H1 (cell line): ENCODE measurements at regions not wholly inside any gene's neighbourhood (a gene's known extent, or its start where the extent isn't known, plus 50 kb on each side); places are given as distances from the start of the nearest gene placed in this dataset.

Source experiments
- ASH2L ChIP-seq: fragments of 200-600, 300-600 bp; sonication (generic); IDR thresholded peaks from one replicate; pipeline ENCODE4 v1.7.1; 2017; ENCODE audit warnings: low read length
- CBX5 ChIP-seq: fragments of 300-800, 300-1000 bp; sonication (generic); IDR thresholded peaks from 2 replicates; pipeline ENCODE4 v1.7.1; 2016; ENCODE audit warnings: antibody characterized with exemption, low read length, low read depth
- CEBPB ChIP-seq: IDR thresholded peaks from 2 replicates; pipeline ENCODE4 v1.6.1; 2012; ENCODE audit warnings: low read depth, low read length
- CHD7 ChIP-seq: fragments of 300-600 bp; sonication (generic); IDR thresholded peaks from 2 replicates; pipeline ENCODE4 v1.7.1; 2012; ENCODE audit warnings: low read length, moderate library complexity, mild to moderate bottlenecking, inconsistent platforms; ENCODE audit not compliant: insufficient replicate concordance
- GABPA ChIP-seq: IDR thresholded peaks from 2 replicates; pipeline ENCODE4 v1.6.1; 2011; ENCODE audit warnings: mild to moderate bottlenecking, low read length, moderate library complexity, borderline replicate concordance; ENCODE audit not compliant: insufficient read depth
- SP4 ChIP-seq: IDR thresholded peaks from 2 replicates; pipeline ENCODE4 v1.6.1; 2012; ENCODE audit warnings: low read length, inconsistent platforms

GRCh38 chr6:2376429-2377355 lies 131.3 kb upstream of the GMDS start (continued):
- TF ChIP-seq CHD7 (no peak), CBX5 (no peak), GABPA (no peak), CEBPB (no peak), SP4 (no peak), ASH2L (no peak)
